GM19035 (cell line): ENCODE measurements at regions not wholly inside any gene's neighbourhood (a gene's known extent, or its start where the extent isn't known, plus 50 kb on each side); places are given as distances from the start of the nearest gene placed in this dataset.

Experiments
- ATAC-seq: cut with Tn5 transposase; IDR thresholded peaks from one replicate; pipeline ENCODE4 v1.9.1; 2021; ENCODE audit not compliant: unreplicated experiment

DNA sequence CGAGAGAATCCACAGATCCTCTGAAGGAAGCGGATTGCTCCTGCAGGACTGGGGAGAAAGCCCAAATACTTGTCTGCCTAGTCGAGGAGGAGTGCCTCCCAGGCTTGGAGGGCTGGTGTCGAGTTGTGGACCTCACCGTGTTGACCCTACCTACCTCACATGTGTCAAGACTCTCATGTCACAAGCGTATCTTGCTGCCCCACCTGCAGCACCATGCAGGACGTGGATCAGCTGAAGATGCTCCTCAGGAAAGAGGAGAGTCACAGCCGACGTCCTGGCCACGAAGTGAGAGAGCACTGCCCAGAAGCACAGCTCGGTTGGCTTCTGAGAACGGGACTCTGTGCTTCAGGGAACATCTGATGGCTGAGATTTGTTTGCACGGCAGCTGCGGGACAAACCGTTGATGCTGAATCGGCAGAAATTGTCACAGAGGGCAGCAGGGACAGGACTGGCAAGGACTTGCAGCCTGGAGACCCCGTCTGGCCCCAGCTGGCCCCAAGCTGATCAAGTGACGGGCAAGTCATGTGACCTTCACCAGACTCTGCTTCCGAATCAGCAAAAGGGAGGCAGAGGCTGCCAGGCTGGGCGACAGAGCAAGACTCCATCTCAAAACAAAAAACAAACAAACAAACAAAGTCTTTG, 119.1 kb upstream of the ITGA1 start:
- ATAC-seq = no peak

DNA sequence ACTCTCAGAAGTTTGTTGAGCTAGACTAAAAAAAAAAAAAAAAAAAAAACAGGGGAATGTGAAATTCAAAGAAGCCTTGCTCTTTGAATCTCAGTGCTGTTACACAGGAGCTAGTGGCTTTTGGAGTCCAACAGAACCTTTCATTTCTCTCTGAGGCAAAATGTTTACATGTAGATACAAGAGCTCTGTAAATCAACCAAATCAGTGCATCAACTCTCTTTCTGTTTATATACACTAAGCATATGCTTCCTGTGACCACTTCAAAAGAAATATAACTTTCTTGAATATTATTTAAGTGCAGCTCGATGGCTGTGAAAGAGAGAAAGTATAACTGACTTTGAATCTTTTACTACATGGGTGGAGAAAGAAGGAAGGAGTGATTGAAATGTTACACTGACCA, 115.3 kb upstream of the ITGA1 start:
- ATAC-seq = no peak

DNA sequence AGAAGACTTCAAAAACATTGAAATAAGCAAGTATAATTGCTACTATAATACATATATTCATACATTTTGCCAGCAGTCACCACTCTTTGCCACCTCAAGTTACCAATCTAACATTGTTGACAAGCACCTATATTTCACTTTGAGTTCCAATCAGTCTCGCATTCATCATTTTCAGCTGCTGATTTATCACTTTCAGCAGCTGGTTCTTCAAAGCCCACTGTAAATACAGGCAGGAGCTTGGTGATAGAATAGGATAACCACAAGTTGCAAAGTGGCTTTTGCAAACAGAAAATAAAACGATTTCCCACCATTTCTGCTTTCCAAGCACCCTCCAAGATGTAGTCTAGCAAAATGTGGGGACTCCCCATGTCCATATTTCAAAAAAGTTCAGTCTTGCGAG, 114.2 kb upstream of the ITGA1 start:
- no peak for ATAC-seq

DNA sequence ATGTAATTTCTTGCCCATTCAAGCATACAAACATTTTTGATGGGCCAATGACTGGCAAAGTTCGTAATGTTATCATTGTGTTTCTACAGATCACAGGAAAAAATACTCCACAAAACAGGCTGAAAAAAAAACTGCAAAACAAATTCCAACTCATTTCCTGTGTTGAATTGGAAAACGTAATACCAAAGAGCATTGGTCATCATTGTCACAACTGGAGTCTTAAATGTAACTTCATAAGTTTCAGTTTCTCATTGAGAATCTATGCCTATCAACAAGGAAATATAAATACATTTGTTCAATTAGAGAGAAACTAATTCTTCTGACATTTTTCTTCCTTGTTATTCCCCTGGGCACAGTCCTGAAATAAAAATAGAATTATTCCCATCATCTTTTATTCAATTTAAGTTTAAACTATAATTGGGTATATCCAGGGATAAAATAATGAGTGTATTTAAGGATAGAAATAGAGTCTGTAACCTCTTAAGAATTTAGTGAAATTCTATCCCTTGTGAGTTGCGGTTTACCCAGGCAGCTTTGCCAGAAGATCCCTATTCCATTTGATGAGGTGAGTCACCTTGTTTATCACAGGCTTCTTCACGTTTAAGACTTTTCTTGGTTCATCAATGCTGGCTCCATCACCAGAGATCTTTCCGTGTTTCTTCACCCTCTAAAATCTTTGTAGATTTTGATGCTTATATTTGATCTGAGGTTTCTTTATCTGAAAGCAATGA, 112.7 kb upstream of the ITGA1 start:
- no peak for ATAC-seq

DNA sequence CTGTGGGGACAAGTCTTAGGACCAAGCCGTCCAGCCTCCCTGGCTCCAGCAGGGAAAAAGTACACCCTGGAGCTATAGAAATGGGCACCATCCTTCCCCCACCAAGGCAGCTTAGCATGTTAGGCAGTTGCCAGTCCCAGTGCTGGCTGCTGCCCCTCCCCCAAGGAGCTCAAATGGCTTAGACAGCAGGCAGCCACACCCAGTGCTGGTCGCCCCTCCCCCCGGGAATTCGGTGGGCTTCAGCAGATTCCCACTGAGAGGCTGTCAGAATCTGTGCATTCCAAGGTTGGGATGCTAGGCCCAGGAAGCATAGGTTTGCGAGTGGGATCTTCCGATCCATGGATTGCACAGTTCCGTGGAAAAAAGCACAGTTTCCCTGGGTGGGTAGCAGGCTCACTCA, 105.2 kb upstream of the ITGA1 start:
- ATAC-seq = no peak

DNA sequence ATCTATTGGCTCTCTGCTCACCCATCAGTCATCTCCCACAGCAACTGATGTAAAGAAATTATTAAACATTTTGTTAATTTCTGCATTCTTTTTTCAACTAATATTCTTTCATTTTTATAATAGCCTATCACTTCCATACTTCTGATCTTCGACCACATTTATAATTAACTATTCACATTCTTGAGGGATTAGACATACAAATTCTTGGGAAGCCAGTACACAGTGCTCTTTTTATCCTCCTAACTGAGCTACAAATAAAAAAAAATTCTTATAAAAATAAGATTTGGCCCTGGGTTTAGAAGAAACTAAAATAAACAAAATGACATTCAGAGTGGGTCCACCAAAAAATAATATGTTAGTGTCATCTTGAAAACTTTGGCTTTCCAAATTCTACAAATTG, 103.7 kb upstream of the ITGA1 start:
- no peak for ATAC-seq

DNA sequence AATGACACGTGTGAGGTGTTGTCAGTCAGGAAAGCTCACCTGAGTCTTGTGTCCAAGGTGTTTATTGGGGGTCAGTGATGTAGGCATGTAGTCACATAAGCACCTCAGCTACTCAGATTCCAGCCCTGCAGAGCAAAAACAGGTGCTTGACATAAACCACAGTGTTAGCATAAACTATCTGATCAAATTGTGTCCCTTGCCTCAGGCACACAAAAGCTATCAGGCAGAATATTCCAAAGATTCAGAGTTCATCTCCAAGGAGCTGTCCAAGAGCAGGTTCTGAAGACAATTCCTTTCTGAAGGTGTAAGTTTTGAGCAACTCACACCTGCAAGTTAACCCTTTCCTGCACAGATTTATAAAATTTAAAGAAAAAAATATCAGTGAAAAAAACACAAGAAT, 102.2 kb upstream of the ITGA1 start:
- no peak for ATAC-seq

DNA sequence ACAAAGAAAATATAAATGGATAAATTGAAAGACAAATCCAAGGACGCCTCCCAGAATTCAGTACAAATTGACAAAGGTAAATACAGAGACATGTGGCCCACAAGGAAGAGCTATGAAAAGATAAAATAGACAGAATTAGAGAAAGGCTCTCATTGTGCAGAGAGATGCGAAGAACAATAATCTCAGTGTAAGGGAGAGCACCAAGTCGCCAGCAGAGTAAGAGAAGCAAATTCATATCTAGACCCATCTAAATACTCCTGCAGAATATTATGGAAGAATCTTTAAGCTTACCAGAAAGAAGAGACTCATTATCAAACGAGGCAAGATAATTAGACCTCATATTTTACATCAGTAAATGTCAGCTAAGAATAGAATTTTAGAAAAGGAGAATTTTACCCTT, 101.7 kb upstream of the ITGA1 start:
- ATAC-seq = no peak

DNA sequence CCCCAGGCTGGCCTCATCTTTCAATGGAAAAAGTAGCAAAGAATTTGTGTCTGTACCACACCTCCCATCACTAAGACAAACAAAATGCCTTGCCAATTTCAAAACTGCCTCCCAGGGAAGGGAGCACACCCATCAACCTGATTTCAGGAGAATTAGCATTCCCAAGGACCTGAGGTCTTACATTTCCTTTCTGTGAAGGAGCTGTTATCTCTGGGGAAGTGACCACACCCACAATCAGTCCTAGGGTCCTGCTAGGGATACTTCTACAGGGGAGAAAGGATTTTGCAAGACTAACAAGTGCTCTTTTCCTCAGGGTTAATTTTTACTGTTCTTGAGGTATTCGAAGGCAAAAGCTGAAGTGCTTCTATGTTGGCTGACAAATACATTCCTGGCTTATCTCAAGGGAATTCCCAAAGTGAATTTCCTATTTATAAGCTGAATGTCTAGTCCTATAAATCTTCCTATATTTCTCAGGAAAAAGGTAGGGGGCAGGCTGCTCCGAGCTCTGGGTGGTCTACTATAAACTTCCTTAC, 97.4 kb upstream of the ITGA1 start:
- ATAC-seq = no peak

DNA sequence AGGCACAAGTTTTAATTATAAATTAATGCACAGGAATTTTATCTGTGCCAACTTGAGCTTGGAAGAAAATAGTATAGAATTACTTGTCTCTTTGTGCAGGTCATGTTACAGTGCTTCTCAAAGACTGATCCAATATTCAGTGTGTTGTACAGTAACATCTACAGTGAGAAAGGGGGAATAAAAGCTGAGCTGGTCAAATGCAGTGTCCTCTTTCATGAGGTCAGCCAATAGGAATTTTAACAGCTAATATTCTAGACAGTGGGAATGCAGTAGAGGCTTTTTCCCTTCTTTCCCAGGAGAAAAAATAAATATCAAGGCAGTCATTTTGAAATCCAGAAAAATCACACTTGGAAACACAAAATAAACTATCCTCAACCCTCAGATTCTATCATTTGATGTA, 95.7 kb upstream of the ITGA1 start:
- no peak for ATAC-seq

DNA sequence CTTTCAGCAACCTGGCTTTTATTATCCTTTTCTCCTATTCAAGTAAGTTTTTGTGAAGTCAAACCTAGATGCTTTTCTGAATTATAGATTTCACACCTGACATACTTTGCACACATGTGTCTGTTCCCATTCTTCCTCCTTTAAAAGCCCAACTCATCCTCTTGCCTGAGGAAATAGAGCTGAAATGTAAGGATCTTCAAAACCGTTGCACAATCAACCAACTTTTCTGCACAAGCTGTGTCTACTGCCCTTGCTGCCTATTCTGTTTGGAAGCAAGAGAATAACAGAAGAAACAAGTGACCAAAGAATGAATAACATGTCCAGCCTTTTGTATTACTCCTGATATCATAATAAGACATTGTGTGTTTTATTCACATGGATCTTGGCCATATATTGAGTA, 95.1 kb upstream of the ITGA1 start:
- no peak for ATAC-seq

DNA sequence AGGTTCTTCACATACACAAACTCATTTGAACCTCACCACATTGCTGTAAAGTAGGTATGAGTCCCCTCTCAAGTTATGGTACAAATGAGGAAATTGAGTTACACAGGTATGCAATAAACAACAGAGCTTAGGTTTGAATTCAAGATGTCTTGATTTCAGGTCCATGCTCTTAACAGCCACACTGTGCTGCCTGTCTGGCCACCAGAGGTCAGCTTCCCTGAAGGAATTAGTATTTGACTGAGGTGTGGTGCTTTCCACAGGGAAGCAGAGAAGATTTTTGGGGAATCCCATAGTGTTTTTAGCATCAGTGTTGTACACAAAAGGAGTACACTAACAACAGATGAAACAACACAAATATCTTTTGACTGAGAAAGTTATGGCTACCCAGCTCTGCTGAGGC, 94.4 kb upstream of the ITGA1 start:
- no peak for ATAC-seq

DNA sequence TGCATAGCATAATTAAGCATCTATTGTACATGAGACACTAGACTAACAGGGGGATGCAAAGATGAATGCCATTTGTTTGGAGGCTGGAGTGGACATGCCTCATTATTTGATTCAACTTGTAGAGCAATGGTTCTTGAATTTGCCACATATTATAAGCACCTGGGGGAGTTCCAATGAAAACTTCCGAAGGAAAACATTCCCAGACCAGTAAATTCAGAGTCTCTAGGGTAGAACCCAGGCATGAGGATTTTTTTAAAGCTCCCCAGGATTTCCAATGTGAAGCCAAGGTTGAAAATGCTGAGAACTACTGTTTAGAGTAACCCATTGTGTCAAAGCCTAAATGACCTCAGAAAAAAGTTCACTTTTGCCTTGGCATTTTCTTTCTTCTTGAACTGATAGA, 93.9 kb upstream of the ITGA1 start:
- no peak for ATAC-seq

DNA sequence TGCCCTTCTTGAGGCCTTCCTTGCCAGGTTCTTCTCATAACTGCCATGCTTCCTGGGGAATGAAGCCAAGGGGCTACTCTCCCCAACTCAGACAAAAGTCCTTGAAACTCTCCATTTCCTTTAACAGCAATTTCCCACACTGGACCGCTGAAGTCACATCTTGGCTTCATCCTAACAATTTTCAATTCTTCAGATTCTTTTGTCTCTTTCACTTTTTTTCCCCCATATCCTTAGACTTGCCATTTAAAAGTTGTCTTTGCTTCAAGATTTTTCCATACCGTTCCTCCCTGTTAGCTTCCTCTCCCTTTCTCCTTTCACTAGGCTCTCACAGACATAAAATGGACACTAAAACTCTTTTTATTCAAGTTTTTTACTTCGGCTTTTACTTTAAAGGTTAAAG, 93.1 kb upstream of the ITGA1 start:
- no peak for ATAC-seq

DNA sequence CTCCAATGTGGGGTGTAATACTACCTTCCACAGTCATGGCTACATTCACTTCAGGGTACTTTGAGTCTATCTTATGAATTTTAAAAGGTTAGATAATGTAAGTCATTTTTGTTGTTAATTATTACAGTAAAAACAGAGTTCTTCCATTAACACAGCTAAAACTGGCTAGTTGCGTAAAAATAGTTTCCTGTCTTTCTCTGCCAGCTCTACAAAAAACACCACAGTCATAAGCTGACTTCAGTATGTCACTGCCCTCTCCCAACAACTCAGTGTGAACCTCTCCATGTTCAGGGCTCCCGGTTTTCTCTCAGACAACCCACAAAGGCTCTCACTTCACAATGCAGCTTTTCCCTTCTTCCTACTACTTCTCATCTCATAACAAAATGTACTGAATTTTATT, 84.8 kb upstream of the ITGA1 start:
- no peak for ATAC-seq

DNA sequence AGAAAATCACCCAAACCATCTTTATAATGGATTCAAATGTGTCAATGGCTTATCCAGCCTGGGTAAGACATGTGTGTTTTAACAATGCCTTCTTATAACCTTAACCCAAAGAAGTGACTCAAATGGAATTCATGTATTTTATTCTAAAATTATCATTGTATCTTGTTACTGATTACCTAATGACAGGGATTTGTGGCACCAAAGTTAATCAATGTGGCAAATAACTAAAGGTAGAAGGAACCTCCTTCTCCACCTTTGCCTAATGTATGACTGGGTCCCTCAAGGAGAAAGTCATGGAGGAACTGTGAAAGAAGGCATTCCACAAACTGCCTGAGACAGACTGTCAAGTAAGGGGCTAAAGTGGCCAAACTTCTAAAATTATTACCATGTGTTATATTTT, 84.4 kb upstream of the ITGA1 start:
- no peak for ATAC-seq

DNA sequence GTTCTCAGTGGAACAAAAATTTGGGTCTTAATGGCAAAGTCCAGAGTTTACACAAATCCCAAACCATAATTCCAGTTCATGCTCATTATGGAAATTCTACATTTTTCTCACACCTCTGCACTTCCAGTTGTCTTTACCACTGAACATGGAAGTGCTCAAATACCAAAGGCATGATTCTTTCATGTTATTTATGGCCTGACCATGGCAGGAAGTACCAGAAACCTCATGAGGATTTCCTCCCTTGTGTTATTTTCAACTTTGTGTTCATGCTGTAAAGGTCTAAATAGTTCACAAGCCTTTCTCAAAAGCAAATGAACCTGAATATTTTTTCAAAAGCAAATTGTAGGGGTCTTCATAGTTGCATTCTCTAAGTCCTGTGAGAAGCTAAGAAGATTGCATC, 82.0 kb upstream of the ITGA1 start:
- no peak for ATAC-seq

DNA sequence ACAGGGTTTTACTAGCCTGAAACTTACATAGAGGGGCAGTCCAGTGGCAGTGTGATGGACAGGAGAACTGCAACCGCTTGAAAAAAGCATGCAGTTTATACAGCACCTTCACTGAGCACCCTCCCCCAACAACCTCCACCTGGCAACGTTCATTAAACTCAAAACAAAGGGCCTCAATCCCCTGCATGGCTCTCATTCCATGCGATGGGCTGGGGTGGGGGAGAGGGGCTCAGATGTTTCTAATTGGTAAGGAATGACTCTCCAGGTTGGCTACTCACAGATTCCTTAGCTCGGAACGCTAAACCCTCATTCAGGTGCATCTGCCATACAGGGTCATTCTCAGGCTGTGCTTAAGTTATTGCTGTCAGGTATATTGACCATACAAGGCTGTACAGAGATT, 80.9 kb upstream of the ITGA1 start:
- ATAC-seq = no peak

DNA sequence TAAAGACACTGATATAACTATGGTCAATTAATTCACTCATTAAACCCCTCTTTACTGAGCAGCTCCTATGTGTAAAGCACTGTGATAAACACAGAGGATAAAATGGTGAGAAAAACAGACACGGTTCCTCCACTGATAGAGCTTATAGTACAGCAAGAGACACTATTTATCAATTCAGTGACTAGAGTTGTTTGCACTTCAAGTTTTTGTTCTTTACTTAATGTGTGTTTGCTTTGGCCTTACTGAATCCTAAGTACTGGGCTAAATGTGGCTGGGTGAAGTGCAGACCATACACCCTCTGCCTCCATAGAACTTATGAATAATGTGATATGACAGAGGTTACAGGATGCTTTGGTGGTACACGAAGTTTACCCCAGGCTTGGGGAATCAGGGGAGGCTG, 80.1 kb upstream of the ITGA1 start:
- ATAC-seq = no peak

DNA sequence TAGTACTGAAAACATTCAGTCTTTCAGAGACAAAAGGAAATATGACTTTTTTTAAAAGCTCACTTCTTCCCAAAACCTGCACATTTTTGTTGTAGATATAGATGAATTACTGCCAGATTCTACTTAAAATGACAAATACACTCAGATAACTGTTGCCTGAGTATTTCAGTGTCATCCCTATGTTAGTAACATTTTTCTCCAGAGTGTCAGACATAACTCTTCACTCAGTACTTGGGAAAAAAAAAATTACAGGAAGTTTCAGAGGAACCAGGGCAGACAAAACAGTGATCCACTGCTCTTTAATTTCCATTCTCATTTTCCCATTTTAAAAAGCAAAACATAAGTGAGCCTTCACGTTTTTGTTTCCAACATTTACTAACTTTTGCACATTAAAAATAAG, 79.3 kb upstream of the ITGA1 start:
- ATAC-seq = no peak

DNA sequence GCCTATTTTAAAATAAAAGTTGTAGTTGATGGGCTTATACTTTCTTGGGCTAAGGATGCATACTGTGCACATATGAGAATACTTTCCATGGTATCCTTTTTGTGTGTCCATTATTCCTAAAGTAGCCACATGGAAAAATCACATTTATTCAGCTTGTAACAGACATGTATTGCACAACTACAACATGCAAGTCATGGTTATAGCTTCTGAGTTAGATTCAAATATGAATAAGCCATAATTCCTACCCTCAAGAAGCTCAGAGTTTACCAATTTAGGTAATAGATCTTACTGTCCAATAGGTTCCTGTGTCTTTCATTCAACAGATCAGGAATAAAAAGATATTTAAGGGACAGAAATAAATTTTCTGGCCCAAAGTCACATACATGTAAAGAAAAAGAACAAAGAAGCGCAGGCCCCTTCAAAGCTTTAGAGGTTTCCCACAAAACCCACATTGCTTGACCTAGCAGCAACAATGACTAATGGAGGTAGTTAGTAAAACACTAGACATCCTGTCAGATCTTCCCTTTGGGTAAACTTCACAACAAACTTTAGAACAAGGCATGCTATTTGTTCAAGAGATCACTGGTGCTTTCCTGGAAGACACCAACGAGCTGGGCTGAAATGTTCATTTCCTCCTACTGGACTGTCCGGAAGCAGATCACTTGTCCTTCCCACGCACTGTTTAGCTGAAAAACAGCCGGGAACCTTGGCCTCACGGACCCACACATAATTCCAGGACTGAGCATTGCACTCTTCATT, 78.4 kb upstream of the ITGA1 start:
- no peak for ATAC-seq

DNA sequence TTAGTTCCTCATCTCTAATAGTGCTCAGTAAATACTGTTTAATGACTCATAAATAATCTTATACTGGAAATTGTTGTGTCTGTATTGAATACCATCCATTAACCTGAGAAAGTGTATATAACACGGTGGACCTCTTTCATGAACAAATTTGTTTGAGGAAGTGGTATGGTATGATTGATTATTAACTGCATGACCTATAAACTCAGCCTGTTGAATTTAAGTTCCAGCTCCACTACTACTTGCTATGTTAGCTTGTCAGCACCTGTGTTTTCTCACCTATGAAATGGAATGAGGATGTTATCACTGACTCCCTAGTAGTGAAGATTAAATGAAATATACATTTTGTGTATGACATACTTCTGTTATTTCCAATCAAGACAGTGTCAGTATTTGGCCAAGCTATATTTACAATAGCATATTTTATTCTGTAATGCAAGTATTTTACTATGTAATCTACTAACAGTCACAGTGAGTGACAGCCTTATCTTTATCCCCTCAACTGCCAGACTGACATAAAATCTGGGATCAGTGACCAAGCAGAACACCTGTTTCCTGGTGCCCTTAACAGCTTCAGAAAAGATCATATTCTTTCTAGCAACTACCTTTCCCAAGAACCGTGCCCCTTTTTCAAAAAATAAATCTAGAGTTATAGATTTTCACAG, 77.3 kb upstream of the ITGA1 start:
- no peak for ATAC-seq
